GM18519 (cell line): ENCODE measurements at regions not wholly inside any gene's neighbourhood (a gene's known extent, or its start where the extent isn't known, plus 50 kb on each side); places are given as distances from the start of the nearest gene placed in this dataset.
"Not testable (repeated sequence)": the region's sequence is repeated elsewhere in the genome, so short reads cannot be mapped to it uniquely, and the experiment has no call there.

Experiments
- ATAC-seq: cut with Tn5 transposase; IDR thresholded peaks from one replicate; pipeline ENCODE4 v1.9.1; 2021; ENCODE audit warnings: mild to moderate bottlenecking, moderate library complexity; ENCODE audit not compliant: unreplicated experiment, low FRiP score

- ATAC-seq = no peak
Observed at GRCh38 chr12:76652402-76652801, 92.8 kb upstream of the OSBPL8 start.

DNA sequence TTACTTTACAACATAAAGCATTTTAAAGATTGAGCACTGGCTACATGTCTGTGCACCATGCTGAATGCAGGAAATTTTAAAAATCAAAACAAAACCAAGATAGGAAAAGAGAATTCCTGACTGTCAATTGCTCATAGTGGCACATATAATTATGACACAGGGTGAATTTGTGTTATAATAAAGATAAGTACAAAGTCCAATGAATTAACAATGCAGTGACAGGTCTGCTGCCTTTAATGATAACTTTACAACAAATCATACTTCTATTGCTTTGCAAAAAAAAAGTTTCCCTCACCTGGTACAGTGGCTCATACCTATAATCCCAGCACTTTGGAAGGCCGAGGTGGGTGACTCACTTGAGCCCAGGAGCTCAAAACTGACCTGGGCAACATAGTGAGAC is 93.8 kb upstream of the OSBPL8 start:
- ATAC-seq = no peak

DNA sequence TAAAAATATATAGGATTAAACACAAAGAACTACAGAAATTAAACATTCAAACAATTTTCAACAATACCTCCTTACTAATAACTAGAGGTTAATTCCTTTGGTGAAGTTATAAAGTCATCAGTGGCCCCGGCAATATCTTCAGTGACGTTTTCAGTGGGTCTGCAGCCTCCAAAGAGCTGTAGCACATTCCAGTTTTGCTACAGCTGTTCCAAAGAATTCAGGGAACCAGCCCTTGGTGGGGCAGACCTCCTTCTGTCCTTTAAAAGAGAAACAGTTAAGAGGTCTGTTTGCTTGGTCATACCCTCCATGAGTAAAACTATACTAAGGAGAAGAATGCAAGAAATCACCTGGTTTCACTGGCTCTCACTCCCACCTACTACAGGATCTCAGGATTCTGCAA is 99.2 kb upstream of the ZDHHC17 start:
- no peak for ATAC-seq

- no peak for ATAC-seq
Observed at GRCh38 chr12:76666290-76666835, 97.6 kb upstream of the ZDHHC17 start.

DNA sequence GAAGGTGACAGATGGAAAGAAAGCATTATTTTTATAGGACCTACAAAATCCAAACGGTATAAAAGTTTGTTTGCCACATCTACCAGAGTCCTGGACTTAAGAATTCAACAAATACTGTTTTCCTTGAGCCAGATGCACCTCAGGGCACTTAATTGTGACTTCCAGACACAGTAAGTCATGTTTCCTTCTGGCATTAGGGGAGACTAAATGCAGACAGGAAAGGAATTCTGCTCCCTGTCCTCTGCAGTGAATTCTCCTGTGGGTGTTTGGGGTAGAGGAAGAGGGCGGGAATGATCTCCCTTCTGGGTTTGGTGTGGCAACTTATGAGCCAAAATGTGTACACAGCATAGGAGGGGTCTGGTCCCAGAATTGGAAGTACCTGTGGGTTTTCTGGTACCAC is 93.9 kb upstream of the ZDHHC17 start:
- ATAC-seq = no peak

DNA sequence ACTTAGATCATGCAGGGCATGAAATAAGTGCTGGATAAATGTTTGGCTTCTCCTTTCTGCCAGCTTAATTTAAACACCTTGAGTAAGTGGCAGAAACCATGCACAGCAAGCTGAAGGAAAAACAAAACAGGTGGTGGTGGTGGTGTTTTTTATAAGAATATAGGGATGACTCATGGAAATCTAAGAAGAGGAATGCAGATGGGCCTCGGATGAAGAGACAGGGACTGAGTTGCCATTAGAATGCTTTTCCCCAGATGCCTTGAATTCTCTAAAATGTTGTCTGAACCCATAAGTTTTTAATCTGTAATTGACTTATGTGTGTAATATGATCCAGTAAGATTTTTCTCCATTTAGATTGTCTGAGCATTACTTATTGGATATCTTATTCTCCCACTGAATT is 93.1 kb upstream of the ZDHHC17 start:
- no peak for ATAC-seq

- ATAC-seq = no peak
Observed at GRCh38 chr12:76674669-76675315, 89.1 kb upstream of the ZDHHC17 start.

DNA sequence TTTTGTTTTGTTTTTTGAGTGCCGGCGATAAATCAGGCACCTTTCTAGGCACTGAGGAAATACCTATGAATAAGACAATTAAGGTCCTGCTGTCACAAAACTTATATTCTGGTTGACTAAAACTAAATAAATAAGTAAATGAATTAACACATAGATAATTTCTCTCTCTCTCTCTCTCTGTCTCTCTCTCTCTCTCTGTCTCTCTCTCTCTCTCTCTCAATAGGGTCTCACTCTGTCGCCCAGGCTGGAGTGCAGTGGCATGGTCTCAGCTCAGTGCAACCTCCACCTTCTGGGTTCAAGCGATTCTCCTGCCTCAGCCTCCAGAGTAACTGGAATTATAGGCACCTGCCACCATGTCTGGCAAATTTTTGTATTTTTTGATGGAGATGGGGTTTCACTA is 87.7 kb upstream of the ZDHHC17 start:
- not testable (repeated sequence) for ATAC-seq

- ATAC-seq = no peak
Observed at GRCh38 chr12:76678992-76679391, 84.9 kb upstream of the ZDHHC17 start.

GRCh38 chr12:76679778-76680177 is 84.1 kb upstream of the ZDHHC17 start:
- ATAC-seq = no peak

GRCh38 chr12:76680940-76681339 is 83.0 kb upstream of the ZDHHC17 start:
- ATAC-seq = no peak

- ATAC-seq = no peak
Observed at GRCh38 chr12:76685246-76685678, 78.7 kb upstream of the ZDHHC17 start.

DNA sequence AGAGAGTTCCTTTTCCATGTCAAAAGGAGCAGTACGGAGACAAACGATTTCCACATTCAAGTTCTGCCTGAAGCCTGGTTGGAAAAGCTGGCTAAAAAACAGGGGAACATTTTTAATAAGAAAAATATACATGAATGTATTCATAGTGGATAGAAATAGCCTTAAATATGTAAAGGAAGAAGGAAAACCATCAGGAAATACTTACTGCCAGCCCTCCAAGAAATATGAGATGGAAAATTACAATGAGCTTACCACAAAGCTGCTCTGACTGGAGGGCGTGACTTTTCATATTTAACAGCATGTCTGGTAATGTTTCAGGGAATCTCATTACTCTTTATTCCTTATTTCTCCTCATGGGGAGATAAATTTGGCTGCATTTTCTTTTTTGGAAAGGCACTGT is 75.9 kb upstream of the ZDHHC17 start:
- ATAC-seq = no peak

DNA sequence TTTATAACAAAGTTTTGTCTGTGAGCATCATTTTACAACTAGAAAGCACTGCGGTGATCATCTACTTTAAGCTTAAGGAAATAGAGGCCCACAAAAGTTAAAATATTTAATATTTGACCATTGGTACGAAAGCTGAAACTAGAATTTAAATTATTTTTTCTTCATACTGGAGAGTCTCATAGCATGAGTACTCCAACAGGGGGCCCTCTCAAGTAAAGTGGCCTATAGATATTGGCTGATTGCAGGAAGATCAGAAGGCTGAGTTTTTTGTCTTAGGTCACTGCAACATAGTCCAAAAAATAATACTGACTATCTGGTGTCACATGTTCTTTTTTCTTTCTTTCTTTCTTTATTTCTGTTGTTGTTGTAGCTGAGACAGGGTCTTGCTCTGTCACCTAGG is 75.3 kb upstream of the ZDHHC17 start:
- no peak for ATAC-seq

GRCh38 chr12:76690921-76691700 is 72.8 kb upstream of the ZDHHC17 start:
- no peak for ATAC-seq

DNA sequence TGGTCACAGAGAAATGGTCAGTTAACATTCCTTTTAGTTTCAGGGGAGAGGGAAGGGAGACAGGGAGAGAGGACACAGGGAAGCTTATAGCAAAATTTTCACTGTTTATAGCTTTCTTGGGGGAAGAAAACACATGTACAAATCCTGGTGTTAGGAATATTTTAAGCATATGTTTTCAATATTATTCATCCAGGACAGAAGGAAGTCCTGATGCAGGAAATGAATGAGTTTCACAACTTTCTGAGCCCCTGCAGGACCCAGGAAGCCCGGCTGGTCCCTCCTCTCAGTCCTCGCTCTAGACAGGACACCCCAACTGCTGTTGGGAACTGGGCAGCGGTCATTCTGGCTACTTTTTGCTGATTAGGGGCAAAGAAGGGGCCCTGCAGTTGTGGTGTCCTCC is 71.1 kb upstream of the ZDHHC17 start:
- no peak for ATAC-seq

DNA sequence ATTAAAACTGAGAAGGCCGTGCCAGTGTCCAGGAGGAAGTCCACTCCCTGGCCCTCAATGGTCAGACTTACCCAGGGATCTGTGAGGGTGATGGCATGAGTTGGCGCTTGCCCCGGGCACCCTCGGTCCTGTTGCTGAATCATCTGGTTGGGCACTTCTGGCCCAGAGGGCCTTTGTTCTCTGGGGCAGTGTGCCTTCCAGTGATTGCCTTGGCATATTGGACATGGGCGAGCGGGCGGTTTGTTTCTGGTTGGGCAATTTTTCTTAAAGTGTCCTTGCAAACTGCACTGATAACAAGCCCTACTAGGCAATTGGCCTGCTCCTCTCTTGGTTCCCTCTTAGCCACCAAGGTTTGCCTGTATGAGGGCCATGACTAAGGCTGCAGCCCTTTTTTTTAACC is 69.5 kb upstream of the ZDHHC17 start:
- no peak for ATAC-seq

GRCh38 chr12:76696186-76696585 is 67.7 kb upstream of the ZDHHC17 start:
- no peak for ATAC-seq

- no peak for ATAC-seq
Observed at GRCh38 chr12:76697849-76698248, 66.1 kb upstream of the ZDHHC17 start.

GRCh38 chr12:76698316-76698715 is 65.6 kb upstream of the ZDHHC17 start:
- no peak for ATAC-seq

DNA sequence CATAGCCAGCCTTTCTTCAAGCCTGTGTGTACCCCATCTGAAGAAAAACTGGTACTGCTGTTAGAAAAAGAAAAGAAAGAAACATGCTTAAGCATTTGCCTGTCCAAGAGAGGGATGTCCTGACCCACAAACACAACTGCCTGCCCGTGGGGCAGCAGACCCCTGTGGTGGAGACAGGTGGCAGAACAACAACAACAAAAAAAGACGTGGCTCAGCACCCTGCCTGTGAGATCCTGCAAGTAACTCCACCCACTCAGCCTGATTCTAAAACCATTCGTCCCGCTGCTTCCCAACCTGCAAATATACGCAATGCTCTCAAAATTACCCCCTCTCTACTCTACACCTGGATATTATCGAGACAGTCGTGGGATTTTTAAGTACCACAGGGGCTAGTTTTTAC is 64.9 kb upstream of the ZDHHC17 start:
- no peak for ATAC-seq

- no peak for ATAC-seq
Observed at GRCh38 chr12:76701690-76702089, 62.2 kb upstream of the ZDHHC17 start.
